ENCODE measurements at regions not wholly inside any gene's neighbourhood (a gene's known extent, or its start where the extent isn't known, plus 50 kb on each side); places are given as distances from the start of the nearest gene placed in this dataset.

- TF ChIP-seq CTCF (IDR thresholded peaks at IDR 0.05; ENCODE audit: poor library complexity) (no peak), EZH2 (IDR thresholded peaks at IDR 0.05; ENCODE audit: borderline replicate concordance) (no peak)
These were observed 142.7 kb downstream of the ALX1 start for GRCh38 chr12:85422762-85423161.
